Activated CD4-positive, alpha-beta memory T cell treated with anti-CD3 and anti-CD28 coated beads for 36 hours (primary cell): ENCODE measurements at regions not wholly inside any gene's neighbourhood (a gene's known extent, or its start where the extent isn't known, plus 50 kb on each side); places are given as distances from the start of the nearest gene placed in this dataset.

Experiments
- CTCF ChIA-PET: fragments of 350-600 bp; sonication (Branson Sonifier 250); formaldehyde crosslinking; loops from one replicate; lab custom pipeline; 2021; ENCODE audit warnings: antibody characterized with exemption, inconsistent platforms; lab: Charles Lee
- POLR2A ChIA-PET: fragments of 350-600 bp; sonication (Branson Sonifier 250); formaldehyde crosslinking; loops from one replicate; lab custom pipeline; 2021; ENCODE audit warnings: antibody characterized with exemption; lab: Charles Lee
- DNase-seq: peaks from one replicate; pipeline ENCODE4 v3.0.0-alpha.2; 2020
- H3K27ac Mint-ChIP-seq: one replicate; pipeline ENCODE4 v1.8.0; 2021; ENCODE audit warnings: mixed read lengths
- H3K27me3 Mint-ChIP-seq: one replicate; pipeline ENCODE4 v1.8.0; 2021; ENCODE audit warnings: mixed read lengths
- H3K36me3 Mint-ChIP-seq: one replicate; pipeline ENCODE4 v1.8.0; 2021; ENCODE audit warnings: mixed read lengths
- H3K4me1 Mint-ChIP-seq: one replicate; pipeline ENCODE4 v1.8.0; 2021; ENCODE audit warnings: low read depth, mixed read lengths
- H3K4me3 Mint-ChIP-seq: one replicate; pipeline ENCODE4 v1.8.0; 2021; ENCODE audit warnings: mild to moderate bottlenecking, mixed read lengths
- H3K9me3 Mint-ChIP-seq: one replicate; pipeline ENCODE4 v1.8.0; 2021; ENCODE audit warnings: mixed read lengths
- intact Hi-C: fragments of 100-400 bp; cut with micrococcal nuclease; formaldehyde crosslinking; loops from one replicate; pipeline ENCODE4 v1.15.1; 2023

DNA sequence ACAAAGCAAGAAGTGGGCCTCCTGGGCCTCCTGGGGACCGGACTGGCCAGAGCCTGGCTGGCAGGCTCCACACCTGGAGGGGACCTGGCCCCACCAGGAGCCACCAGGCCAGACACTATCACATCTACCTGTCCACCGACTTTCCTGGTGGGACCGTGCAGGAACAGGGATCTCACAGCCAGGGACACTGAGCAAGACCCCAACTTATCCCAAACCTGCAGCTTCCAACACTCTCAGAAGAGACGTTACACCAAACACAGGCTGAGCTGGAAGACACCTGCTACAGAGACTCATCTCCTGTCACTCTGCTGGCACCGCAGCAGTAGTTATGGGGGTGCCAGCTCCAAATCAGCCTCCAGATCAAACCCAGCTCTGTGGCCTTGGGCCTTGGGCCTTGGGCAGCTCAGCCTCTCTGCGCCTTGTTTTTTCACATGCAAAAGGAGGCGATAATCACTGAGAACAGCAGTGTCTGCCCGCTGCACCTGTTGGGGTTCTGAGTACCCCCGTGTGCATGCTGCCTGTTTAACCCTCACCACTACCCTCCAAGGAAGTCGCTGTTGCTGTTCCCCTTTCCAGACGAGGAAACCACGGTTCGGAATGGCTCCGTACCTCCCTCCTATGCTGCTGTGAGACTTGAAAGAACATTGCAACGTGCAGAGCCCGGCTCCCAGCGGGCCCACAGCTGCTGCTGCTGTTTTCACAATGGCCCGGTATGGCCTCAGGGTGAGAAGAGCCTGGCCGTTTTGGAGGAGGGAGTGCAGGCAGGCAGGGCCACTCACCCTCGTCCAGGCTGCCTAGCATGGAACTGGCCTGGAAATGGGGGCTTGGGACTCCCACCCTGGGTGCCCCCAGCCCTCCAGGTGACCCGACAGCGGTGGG, 69.6 kb downstream of the ADRA2C start:
- CTCF ChIA-PET: no interaction called here
- Mint-ChIP-seq H3K36me3 (no peaks in the 10 kb centered on the region), H3K9me3 (no peaks in the 10 kb centered on the region), H3K4me3 (no peak overlapping the region), H3K27me3 (peaks cover 32% of the 10 kb centered on the region), H3K4me1 (no peaks in the 10 kb centered on the region), H3K27ac (no peak overlapping the region)
- DNase-seq: no peak
- intact Hi-C loops: no loop called here
- POLR2A ChIA-PET: no interaction called here

DNA sequence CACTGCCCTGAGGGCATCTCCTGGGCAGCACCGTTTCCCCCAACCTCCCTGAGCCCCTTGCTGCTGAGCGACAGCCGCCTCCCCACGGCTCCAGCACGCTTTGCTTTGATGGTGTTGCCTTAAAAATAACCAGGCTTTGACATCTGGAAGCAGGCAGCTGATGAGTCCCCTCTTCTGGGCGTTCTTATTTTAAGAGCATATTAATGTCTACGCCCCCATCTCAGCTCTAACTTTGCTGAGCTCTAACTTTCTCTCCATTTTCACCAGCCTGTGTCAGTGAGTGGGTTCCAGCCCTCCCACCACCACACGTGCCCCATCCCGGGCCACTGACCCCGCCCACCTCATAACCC, 70.2 kb downstream of the ADRA2C start:
- intact Hi-C loops: no loop called here
- H3K4me3 Mint-ChIP-seq: no peak overlapping the region
- POLR2A ChIA-PET: no interaction called here
- peaks cover 32% of the 10 kb centered on the region for H3K27me3 Mint-ChIP-seq
- H3K27ac Mint-ChIP-seq: no peak overlapping the region
- H3K4me1 Mint-ChIP-seq: no peaks in the 10 kb centered on the region
- DNase-seq: no peak
- CTCF ChIA-PET: no interaction called here
- no peaks in the 10 kb centered on the region for H3K9me3 Mint-ChIP-seq
- no peaks in the 10 kb centered on the region for H3K36me3 Mint-ChIP-seq

DNA sequence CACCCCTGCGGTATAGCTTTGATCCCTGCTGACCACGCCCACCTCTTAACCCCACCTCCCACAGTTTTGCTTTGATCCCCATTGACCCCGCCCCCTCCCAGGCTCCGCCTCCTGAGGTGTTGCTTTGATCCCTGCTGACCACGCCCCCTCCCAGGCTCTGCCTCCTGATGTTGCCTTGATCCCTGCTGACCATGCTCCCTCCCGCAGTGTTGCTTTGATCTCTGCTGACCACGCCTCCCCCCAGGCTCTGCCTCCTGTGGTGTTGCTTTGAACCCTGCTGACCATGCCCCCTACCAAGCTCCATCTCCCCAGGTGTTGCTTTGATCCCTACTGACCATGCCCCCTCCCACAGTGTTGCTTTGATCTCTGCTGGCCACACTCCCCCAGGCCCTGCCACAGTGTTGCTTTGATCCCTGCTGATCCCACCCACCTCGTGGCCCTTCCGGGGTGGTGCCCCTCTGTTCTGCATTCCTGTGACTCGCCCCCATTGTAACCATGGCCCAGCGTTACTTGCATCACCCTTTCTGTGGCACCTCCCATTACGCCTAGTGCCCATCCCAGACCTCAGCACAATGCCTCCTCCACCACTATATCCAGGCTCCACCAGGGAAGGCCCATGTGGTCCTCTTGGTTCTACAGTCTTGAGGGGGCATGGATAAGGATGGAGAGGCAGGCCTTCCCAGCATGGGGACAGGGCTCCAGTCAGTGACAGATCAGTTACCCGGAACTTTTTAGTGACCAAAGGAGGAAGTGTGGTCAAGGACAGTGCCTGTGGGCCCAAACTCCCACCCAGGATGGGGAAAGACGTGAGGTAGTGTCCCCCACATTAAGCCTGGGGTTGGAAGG, 70.8 kb downstream of the ADRA2C start:
- Mint-ChIP-seq H3K4me1 (no peaks in the 10 kb centered on the region), H3K9me3 (no peaks in the 10 kb centered on the region), H3K4me3 (no peak overlapping the region), H3K27ac (no peak overlapping the region), H3K36me3 (no peaks in the 10 kb centered on the region), H3K27me3 (peaks cover 32% of the 10 kb centered on the region)
- peak; percentile 26 for DNase-seq
- ChIA-PET CTCF (no interaction called here), POLR2A (no interaction called here)
- intact Hi-C loops: no loop called here

DNA sequence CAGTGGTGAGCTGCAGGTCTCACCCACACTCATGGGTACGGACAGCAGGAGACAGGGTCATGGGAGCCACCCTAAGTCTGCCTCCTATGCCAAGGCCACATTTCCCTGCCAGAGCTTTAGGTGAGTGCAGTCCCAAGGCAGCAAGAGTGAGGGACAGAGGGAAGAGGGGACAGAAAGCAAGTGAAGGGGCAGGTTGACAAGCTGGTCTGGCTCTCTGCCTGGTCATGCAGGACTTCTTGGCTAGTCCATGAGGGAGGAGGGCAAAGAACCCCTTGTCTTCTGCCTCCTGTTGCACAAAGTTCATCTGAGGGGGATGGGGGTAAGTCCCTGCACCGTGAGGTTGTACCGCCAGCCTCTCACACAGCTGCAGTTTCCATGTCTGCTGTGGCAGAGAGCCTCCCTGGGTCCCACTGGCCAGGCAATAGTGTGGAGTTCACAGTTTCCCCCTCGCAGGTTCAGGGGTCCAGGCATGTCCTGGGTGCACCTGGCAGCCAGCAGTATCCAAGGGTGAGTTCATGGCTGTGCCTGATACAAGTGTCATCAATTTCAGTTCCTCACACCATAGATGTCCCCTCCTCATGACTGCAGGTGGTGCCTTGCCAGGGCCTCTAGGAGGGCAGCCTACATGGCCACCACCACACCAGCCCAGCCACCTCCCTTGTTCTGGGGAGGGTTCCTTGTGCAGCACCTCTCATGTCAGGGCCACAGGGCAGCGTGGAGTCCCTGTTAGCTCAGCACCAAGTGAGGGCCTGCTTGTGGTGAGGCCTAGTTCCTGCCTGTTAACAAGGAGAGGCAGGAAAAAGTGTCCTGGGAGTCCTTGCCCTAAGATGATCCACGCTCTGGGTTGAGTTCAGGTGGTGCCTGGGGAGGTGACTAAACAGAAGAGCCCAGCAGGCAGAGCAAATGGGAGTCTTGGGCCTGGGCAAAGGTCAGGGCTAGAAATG, 72.5 kb downstream of the ADRA2C start:
- no peak overlapping the region for H3K4me3 Mint-ChIP-seq
- no peak overlapping the region for H3K27ac Mint-ChIP-seq
- intact Hi-C loops: no loop called here
- POLR2A ChIA-PET: no interaction called here
- CTCF ChIA-PET: no interaction called here
- H3K27me3 Mint-ChIP-seq: peaks cover 27% of the 10 kb centered on the region
- no peak for DNase-seq
- no peaks in the 10 kb centered on the region for H3K9me3 Mint-ChIP-seq
- H3K36me3 Mint-ChIP-seq: no peaks in the 10 kb centered on the region
- H3K4me1 Mint-ChIP-seq: no peaks in the 10 kb centered on the region

DNA sequence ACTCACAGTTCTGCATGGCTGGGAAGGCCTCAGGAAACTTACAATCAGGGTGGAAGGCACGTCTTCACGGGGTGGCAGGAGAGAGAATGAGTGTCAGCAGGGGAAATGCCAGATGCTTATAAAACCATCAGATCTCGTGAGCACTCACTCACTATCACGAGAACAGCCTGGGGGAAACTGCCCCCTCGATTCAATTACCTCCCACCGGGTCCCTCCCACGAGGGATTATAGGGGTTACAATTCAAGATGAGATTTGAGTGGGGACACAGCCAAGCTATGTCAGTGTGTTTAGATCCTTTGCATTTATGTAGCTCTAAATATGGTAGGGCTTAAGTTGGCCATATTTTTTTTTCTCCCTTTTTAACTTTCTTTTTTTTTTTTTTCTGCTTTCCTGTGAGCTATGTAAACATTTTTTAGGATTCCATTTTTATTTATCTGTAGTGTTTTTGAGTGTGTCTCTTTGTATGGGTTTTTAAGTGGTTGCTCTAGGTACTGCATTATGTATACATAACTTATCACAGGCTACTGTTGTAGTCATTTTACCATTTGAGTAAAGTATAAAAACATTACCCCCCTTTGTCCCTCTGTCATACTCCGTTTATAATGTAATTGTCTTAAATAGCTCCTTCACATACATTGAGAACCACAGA, 79.0 kb downstream of the ADRA2C start:
- DNase-seq: no peak
- Mint-ChIP-seq H3K4me1 (no peaks in the 10 kb centered on the region), H3K27me3 (no peaks in the 10 kb centered on the region), H3K27ac (no peak overlapping the region), H3K36me3 (no peaks in the 10 kb centered on the region), H3K4me3 (no peak overlapping the region), H3K9me3 (peaks cover 8% of the 10 kb centered on the region)
- intact Hi-C loops: no loop called here
- CTCF ChIA-PET: no interaction called here
- POLR2A ChIA-PET: no interaction called here

DNA sequence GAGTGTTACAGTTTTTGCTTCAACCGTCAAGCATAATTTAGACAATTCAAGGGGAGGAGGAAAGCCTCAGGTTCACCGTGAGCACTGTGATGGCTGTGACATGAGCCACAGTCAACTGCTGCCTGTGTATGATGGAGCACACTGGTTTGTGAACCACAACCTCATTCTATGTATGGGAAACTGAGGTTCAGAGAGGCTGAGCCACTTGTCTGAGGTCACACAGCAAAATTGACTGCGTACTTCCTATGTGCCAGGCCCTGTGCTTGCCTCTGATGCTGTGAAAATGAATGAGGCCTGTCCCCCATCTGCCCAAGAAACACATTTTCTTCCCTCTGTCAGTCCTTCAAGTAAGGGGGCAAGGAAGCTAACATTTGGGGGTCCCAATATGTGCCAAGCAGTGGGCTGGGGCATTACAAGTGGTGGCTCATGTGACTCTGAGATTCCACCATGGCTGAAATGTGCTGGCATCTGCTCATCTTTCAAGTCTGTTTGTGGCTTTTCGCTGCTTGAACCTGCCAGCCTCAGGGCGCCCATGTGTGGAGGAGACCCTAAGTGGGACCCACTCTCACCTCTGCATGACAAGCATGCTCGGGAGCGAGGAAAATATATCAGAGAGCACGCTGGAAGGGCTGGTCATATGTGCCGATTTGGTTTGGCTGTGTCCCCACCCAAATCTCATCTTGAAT, 79.7 kb downstream of the ADRA2C start:
- H3K9me3 Mint-ChIP-seq: peaks cover 12% of the 10 kb centered on the region
- no peaks in the 10 kb centered on the region for H3K27me3 Mint-ChIP-seq
- no peak for DNase-seq
- intact Hi-C loops: no loop called here
- no peak overlapping the region for H3K4me3 Mint-ChIP-seq
- ChIA-PET POLR2A (no interaction called here), CTCF (no interaction called here)
- no peaks in the 10 kb centered on the region for H3K36me3 Mint-ChIP-seq
- no peaks in the 10 kb centered on the region for H3K4me1 Mint-ChIP-seq
- no peak overlapping the region for H3K27ac Mint-ChIP-seq

DNA sequence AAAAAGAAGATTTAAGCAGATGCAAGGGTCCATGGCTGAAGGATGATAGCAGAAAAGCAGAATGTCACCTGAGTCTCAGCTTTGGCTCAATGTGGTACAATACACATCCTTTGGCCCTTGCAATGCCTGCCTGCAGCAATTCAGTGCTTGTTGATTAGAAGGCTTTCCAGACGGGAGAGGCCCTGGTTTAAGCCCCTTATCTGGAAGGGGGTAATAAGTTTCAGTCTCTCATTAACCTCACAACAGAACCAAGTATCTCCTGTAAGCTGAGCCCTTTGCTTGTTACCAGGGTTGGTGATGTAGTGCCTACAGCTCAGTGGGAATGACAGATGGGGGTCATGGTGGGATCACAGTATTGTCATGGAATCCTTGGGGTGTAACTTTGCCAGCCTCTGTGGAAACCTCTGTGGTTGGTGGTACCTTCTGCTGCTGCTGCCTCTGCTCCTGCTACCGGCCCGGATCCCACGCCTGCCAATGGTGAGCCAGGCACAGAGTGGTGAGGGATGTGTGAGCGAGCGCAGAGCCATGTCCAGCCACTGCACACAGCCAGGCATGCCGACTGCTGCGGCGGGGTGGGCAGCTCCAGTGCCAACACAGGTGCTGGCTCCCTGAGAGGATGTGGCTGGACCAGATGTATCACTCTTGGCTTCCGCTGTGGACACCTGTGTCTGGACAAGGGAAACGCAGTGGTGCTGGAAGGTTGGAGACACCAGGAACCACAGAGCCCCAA, 81.2 kb downstream of the ADRA2C start:
- POLR2A ChIA-PET: no interaction called here
- CTCF ChIA-PET: no interaction called here
- Mint-ChIP-seq H3K4me1 (no peaks in the 10 kb centered on the region), H3K9me3 (peaks cover 12% of the 10 kb centered on the region), H3K4me3 (no peak overlapping the region), H3K27ac (no peak overlapping the region), H3K36me3 (no peaks in the 10 kb centered on the region), H3K27me3 (no peaks in the 10 kb centered on the region)
- DNase-seq: no peak
- intact Hi-C loops: no loop called here

DNA sequence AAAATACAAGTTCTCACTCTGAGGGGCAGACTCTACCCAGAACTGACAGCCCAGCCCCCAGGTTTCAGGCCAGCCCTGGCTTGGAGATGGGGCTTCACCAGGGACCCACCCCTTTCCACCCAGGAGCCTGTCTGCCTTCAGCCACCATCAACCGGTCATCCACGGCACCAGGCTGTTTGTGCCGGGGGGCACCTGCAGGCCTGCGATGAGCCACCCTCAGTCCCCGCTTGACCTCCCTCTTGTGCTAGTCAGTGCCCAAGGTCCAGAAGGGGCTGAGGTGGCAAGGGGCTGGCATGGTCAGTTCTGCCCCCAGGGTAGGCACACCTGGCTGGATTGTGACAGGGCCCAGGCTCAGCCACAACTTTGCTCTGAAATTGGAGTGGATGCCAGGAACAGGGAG, 82.1 kb downstream of the ADRA2C start:
- intact Hi-C loops: no loop called here
- Mint-ChIP-seq H3K36me3 (no peaks in the 10 kb centered on the region), H3K27me3 (no peaks in the 10 kb centered on the region), H3K27ac (no peak overlapping the region), H3K9me3 (peaks cover 12% of the 10 kb centered on the region), H3K4me1 (no peaks in the 10 kb centered on the region), H3K4me3 (no peak overlapping the region)
- POLR2A ChIA-PET: no interaction called here
- no peak for DNase-seq
- CTCF ChIA-PET: no interaction called here

DNA sequence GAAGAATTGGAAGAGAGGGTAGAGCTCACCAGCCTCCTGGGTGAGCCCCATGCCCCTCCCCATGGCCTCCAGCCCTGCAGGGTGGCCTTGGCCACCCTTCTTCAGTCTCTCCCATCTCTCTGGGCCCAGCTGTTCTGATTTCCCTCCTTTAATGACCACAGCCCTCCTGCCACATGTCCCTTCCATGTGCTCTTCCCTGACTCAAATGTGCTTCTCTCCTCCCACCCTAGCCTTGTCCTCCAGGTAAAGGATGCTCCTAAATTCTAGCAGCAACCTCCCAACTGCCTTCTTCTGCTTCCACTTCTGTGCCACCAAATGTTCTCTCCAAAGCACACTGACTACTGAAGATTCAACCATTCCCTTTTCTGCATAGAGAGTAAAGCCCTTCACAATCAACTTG, 83.0 kb downstream of the ADRA2C start:
- no peak overlapping the region for H3K4me3 Mint-ChIP-seq
- H3K4me1 Mint-ChIP-seq: no peaks in the 10 kb centered on the region
- ChIA-PET CTCF (no interaction called here), POLR2A (no interaction called here)
- peaks cover 12% of the 10 kb centered on the region for H3K9me3 Mint-ChIP-seq
- intact Hi-C loops: no loop called here
- no peaks in the 10 kb centered on the region for H3K36me3 Mint-ChIP-seq
- peaks cover 2% of the 10 kb centered on the region for H3K27me3 Mint-ChIP-seq
- no peak for DNase-seq
- H3K27ac Mint-ChIP-seq: no peak overlapping the region

DNA sequence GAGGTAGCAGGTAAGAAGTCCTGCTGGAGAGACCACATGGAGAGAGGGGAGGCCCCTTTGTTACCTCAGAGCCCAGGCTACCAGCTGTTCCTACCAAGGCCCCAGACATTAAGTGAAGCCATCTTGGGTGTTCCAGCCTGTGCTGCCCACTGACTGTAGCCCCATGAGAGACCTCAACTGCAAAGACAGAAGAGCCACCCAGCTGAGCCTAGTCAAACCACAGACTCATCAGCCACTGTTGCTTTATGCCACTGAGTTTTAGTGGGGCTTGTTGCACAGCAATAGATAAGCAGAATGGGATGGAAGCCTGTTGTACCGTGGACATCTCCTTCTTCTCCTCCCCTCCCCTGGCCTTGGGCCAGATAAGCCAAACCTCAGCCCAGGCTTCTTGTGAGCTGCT, 83.9 kb downstream of the ADRA2C start:
- H3K9me3 Mint-ChIP-seq: peaks cover 12% of the 10 kb centered on the region
- ChIA-PET CTCF (no interaction called here), POLR2A (no interaction called here)
- peaks cover 3% of the 10 kb centered on the region for H3K27me3 Mint-ChIP-seq
- no peaks in the 10 kb centered on the region for H3K4me1 Mint-ChIP-seq
- no peak overlapping the region for H3K4me3 Mint-ChIP-seq
- no peak for DNase-seq
- H3K36me3 Mint-ChIP-seq: no peaks in the 10 kb centered on the region
- intact Hi-C loops: no loop called here
- no peak overlapping the region for H3K27ac Mint-ChIP-seq

DNA sequence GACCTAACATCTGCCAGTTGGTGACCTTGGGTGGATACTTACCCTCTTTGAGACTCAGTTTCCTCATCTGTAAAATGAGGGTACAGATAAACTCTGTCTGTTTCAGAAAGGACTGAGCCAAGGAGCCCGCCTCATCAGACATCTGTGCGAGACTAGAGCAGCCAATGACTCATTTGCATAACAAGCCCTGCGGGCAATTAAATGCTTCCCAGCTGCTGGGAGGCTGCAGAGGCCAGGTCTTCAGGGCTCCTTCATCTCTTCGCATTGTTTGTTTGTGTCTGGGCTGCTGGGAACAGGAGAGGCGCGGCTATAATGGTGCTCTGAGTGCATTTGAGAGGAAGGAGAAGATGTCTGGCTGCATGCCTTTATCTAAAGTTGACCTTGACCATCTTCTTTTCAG, 85.0 kb downstream of the ADRA2C start:
- ChIA-PET CTCF (no interaction called here), POLR2A (no interaction called here)
- Mint-ChIP-seq H3K4me1 (no peaks in the 10 kb centered on the region), H3K36me3 (no peaks in the 10 kb centered on the region), H3K4me3 (no peak overlapping the region), H3K27ac (no peak overlapping the region), H3K27me3 (peaks cover 3% of the 10 kb centered on the region), H3K9me3 (peaks cover 12% of the 10 kb centered on the region)
- DNase-seq: no peak
- intact Hi-C loops: no loop called here
